ENCODE measurements at regions not wholly inside any gene's neighbourhood (a gene's known extent, or its start where the extent isn't known, plus 50 kb on each side); places are given as distances from the start of the nearest gene placed in this dataset.
"Not testable (repeated sequence)": the region's sequence is repeated elsewhere in the genome, so short reads cannot be mapped to it uniquely, and the experiment has no call there.

GRCh38 chr3:191740712-191741111 is 279.7 kb downstream of the PYDC2 start:
- DNase-seq (ENCODE audit: insufficient read length, low spot score): no peak
- FAIRE-seq: no peak
- no peak for TF ChIP-seq POLR2A (IDR thresholded peaks at IDR 0.05; ENCODE audit: low read depth, low read length)

GRCh38 chr3:191741847-191742350 is 280.9 kb downstream of the PYDC2 start:
- not testable (repeated sequence) for FAIRE-seq; DNase-seq (ENCODE audit: insufficient read length, low spot score)

GRCh38 chr3:191743283-191743682 is 282.3 kb downstream of the PYDC2 start:
- no peak for DNase-seq (ENCODE audit: insufficient read length, low spot score)
- no peak for FAIRE-seq
- no peak for TF ChIP-seq POLR2A (IDR thresholded peaks at IDR 0.05; ENCODE audit: low read depth, low read length)

GRCh38 chr3:191750618-191751017 is 289.7 kb downstream of the PYDC2 start:
- no peak for FAIRE-seq
- no peak for TF ChIP-seq POLR2A (IDR thresholded peaks at IDR 0.05; ENCODE audit: low read depth, low read length)
- DNase-seq (ENCODE audit: insufficient read length, low spot score): no peak

GRCh38 chr3:191753196-191753595 is 292.2 kb downstream of the PYDC2 start:
- DNase-seq (ENCODE audit: insufficient read length, low spot score): no peak
- no peak for TF ChIP-seq POLR2A (IDR thresholded peaks at IDR 0.05; ENCODE audit: low read depth, low read length)
- peak; percentile 97 for FAIRE-seq

- no peak for FAIRE-seq
- DNase-seq (ENCODE audit: insufficient read length, low spot score): no peak
- no peak for TF ChIP-seq POLR2A (IDR thresholded peaks at IDR 0.05; ENCODE audit: low read depth, low read length)
Observed at GRCh38 chr3:191761906-191762305, 300.9 kb downstream of the PYDC2 start.

- no peak for TF ChIP-seq POLR2A (IDR thresholded peaks at IDR 0.05; ENCODE audit: low read depth, low read length)
- peak; percentile 100 for FAIRE-seq
- no peak for DNase-seq (ENCODE audit: insufficient read length, low spot score)
Observed at GRCh38 chr3:191762323-191762960, 301.5 kb downstream of the PYDC2 start.

GRCh38 chr3:191768421-191768820 is 307.5 kb downstream of the PYDC2 start:
- FAIRE-seq (no peak), DNase-seq (ENCODE audit: insufficient read length, low spot score) (no peak)
- TF ChIP-seq POLR2A (IDR thresholded peaks at IDR 0.05; ENCODE audit: low read depth, low read length): no peak

GRCh38 chr3:191770541-191770940 is 309.6 kb downstream of the PYDC2 start:
- DNase-seq (ENCODE audit: insufficient read length, low spot score) (no peak), FAIRE-seq (peak; percentile 57)
- TF ChIP-seq POLR2A (IDR thresholded peaks at IDR 0.05; ENCODE audit: low read depth, low read length): no peak

- DNase-seq (ENCODE audit: insufficient read length, low spot score) (peak; percentile 57), FAIRE-seq (peak; percentile 100)
- no peak for TF ChIP-seq POLR2A (IDR thresholded peaks at IDR 0.05; ENCODE audit: low read depth, low read length)
Observed at GRCh38 chr3:191774485-191774884, 313.5 kb downstream of the PYDC2 start.

GRCh38 chr3:191775451-191776233 is 314.7 kb downstream of the PYDC2 start:
- no peak for TF ChIP-seq POLR2A (IDR thresholded peaks at IDR 0.05; ENCODE audit: low read depth, low read length)
- DNase-seq (ENCODE audit: insufficient read length, low spot score): peak; percentile 14
- FAIRE-seq: peak; percentile 94

GRCh38 chr3:191781044-191781443 is 320.1 kb downstream of the PYDC2 start:
- TF ChIP-seq POLR2A (IDR thresholded peaks at IDR 0.05; ENCODE audit: low read depth, low read length): no peak
- DNase-seq (ENCODE audit: insufficient read length, low spot score) (no peak), FAIRE-seq (peak; percentile 43)

GRCh38 chr3:191783024-191783423 is 322.1 kb downstream of the PYDC2 start:
- FAIRE-seq: peak; percentile 61

GRCh38 chr3:191790934-191791333 is 330.0 kb downstream of the PYDC2 start:
- FAIRE-seq (no peak), DNase-seq (ENCODE audit: insufficient read length, low spot score) (no peak)

More at GRCh38 chr3:191783024-191783423, 322.1 kb downstream of the PYDC2 start:
- no peak for DNase-seq (ENCODE audit: insufficient read length, low spot score)
- TF ChIP-seq POLR2A (IDR thresholded peaks at IDR 0.05; ENCODE audit: low read depth, low read length): no peak

GRCh38 chr3:191792580-191792979 is 331.6 kb downstream of the PYDC2 start:
- no peak for TF ChIP-seq POLR2A (IDR thresholded peaks at IDR 0.05; ENCODE audit: low read depth, low read length)
- DNase-seq (ENCODE audit: insufficient read length, low spot score) (no peak), FAIRE-seq (peak; percentile 73)

More at GRCh38 chr3:191790934-191791333, 330.0 kb downstream of the PYDC2 start:
- no peak for TF ChIP-seq POLR2A (IDR thresholded peaks at IDR 0.05; ENCODE audit: low read depth, low read length)

Measured in H54 (cell line).